HFFc6 (cell line): ENCODE measurements at regions not wholly inside any gene's neighbourhood (a gene's known extent, or its start where the extent isn't known, plus 50 kb on each side); places are given as distances from the start of the nearest gene placed in this dataset.

ENCODE experiments used
- DNase-seq: peaks from one replicate; pipeline ENCODE4 v3.0.0-alpha.2; 2018
- H3K27ac Mint-ChIP-seq: 2 replicates; pipeline ENCODE4 v1.8.0; 2020; ENCODE audit warnings: mild to moderate bottlenecking, mixed read lengths
- H3K27me3 Mint-ChIP-seq: 2 replicates; pipeline ENCODE4 v1.8.0; 2021; ENCODE audit warnings: mild to moderate bottlenecking, moderate library complexity, mixed read lengths; ENCODE audit not compliant: insufficient read depth
- H3K36me3 Mint-ChIP-seq: 2 replicates; pipeline ENCODE4 v1.8.0; 2021; ENCODE audit warnings: low read depth, mixed read lengths
- H3K4me1 Mint-ChIP-seq: 2 replicates; pipeline ENCODE4 v1.8.0; 2020; ENCODE audit warnings: low read depth, mixed read lengths
- H3K4me3 Mint-ChIP-seq: 2 replicates; pipeline ENCODE4 v1.8.0; 2020; ENCODE audit warnings: mild to moderate bottlenecking, moderate library complexity, mixed read lengths
- H3K9me3 Mint-ChIP-seq: 2 replicates; pipeline ENCODE4 v1.8.0; 2020; ENCODE audit warnings: mild to moderate bottlenecking, mixed read lengths
- TF ChIP-seq, protein P1 (sequence below): fragments of 200-600 bp; sonication (generic); IDR thresholded peaks from 2 replicates; pipeline ENCODE4 v1.5.0; 2021; ENCODE audit warnings: antibody characterized with exemption, mild to moderate bottlenecking

DNA sequence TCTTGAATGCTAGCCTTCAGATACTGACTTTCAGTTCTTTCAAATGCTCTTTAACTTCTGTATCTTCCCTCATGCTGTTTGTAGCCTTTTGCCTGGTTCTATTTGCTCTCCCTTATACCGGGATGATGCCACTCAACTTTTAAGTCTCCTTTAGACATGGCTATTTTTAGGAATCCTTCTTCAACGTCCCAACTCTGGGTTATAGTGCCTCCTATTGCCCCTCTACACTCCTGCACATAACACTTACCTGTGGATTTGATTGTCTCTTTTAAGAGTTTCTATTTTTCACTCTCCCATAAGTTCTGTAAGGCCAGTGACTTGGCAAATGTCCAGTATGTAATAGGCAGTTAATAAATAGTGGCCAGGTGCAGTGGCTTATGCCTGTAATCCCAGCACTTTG, 343.0 kb downstream of the KLF5 start:
- Mint-ChIP-seq H3K4me1 (peaks cover 30% of the 10 kb centered on the region), H3K9me3 (no peaks in the 10 kb centered on the region), H3K36me3 (no peaks in the 10 kb centered on the region), H3K27me3 (peaks cover 1% of the 10 kb centered on the region; the same call in 1 of the 2 replicates), H3K27ac (no peak overlapping the region), H3K4me3 (no peak overlapping the region)
- TF ChIP-seq, protein P1, sequence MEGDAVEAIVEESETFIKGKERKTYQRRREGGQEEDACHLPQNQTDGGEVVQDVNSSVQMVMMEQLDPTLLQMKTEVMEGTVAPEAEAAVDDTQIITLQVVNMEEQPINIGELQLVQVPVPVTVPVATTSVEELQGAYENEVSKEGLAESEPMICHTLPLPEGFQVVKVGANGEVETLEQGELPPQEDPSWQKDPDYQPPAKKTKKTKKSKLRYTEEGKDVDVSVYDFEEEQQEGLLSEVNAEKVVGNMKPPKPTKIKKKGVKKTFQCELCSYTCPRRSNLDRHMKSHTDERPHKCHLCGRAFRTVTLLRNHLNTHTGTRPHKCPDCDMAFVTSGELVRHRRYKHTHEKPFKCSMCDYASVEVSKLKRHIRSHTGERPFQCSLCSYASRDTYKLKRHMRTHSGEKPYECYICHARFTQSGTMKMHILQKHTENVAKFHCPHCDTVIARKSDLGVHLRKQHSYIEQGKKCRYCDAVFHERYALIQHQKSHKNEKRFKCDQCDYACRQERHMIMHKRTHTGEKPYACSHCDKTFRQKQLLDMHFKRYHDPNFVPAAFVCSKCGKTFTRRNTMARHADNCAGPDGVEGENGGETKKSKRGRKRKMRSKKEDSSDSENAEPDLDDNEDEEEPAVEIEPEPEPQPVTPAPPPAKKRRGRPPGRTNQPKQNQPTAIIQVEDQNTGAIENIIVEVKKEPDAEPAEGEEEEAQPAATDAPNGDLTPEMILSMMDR = no peak; the same call in 1 of the 2 replicates
- no peak for DNase-seq

DNA sequence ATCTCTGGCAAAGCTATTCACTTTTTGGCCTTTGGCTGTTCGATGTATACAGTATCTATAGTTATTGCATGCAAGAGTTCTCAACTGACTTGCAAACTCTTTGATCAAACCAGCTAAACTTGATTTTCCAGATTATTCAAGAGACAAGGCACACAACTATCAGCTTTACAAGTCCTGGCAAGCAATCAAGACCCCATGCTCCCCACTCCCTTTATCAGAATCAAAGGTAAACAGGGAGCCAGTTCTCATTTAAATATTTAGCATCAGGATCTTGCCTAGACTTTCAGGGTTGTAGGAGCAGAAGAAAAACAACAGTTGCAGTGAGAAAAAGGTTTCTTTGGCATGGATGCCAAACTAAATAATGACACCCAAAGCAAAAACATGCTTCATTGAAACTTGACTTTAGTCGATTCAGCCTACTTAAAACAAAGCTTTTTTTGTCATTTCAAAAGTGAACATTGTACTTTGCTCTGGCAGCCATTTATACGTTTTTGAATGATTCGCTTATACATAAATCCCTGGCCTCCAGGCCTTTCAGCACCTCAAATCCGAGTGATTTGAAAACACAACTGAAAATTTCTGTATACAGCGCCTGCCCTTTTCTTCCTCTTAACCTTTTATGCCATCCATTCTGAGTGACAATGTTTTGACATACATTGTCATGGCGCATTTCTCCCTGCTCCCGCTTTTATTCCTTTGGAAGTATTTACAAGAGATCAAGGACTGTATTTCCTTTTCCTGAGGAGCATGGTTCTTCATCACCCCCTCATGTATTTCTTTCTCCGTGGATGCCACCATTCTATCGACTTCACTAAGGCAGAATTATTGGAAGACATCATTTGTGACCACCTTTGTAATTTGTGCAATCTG, 340.8 kb downstream of the KLF5 start:
- no peak for DNase-seq
- Mint-ChIP-seq H3K27me3 (peaks cover 1% of the 10 kb centered on the region; the same call in 1 of the 2 replicates), H3K4me3 (no peak overlapping the region), H3K36me3 (no peaks in the 10 kb centered on the region), H3K4me1 (peaks cover 34% of the 10 kb centered on the region), H3K9me3 (no peaks in the 10 kb centered on the region), H3K27ac (no peak overlapping the region)
- TF ChIP-seq, protein P1 = no peak

DNA sequence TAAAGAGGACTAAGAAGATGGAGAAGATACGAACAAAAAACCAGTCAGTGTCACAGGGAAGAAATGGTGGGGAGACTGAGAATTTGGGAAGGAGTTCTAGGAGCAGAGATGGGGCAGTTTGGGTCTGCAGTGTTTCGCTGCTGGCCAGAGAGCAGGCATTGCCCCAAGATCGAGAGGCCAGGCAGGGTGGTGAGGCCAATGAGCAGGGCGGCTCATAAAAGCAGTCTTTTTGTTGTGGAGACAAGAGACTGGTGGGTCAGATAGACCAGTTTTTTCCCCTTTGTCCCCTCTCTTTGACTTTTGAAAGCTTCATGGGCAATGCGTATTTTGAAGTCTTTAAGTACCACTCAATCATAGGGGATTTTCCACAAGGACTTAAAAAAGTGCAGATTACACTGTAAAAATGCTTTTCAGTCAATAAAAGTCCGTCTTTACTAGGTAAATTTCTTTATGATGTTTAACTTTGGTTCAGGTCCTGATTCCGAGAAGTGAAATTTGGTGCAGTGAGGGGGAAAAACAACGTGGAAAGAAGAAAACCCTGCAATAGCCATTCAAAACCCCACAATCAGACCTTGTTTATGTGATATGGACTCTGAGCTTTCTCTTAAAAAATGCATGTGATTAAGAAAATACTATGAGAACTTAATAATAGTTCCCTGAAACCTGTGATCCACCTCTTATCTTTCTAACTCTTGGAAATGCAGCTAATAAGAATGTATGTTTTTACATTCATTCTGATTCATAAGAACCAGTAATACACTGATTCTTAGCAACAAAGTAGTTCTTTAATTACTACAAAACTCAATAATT, 338.9 kb downstream of the KLF5 start:
- no peak for DNase-seq
- H3K27me3 Mint-ChIP-seq = peaks cover 1% of the 10 kb centered on the region; the same call in 1 of the 2 replicates
- peaks cover 19% of the 10 kb centered on the region; the same call in 1 of the 2 replicates for H3K4me1 Mint-ChIP-seq
- TF ChIP-seq, protein P1 = no peak
- no peak overlapping the region for H3K4me3 Mint-ChIP-seq
- H3K36me3 Mint-ChIP-seq = no peaks in the 10 kb centered on the region
- H3K27ac Mint-ChIP-seq = no peak overlapping the region
- H3K9me3 Mint-ChIP-seq = no peaks in the 10 kb centered on the region

DNA sequence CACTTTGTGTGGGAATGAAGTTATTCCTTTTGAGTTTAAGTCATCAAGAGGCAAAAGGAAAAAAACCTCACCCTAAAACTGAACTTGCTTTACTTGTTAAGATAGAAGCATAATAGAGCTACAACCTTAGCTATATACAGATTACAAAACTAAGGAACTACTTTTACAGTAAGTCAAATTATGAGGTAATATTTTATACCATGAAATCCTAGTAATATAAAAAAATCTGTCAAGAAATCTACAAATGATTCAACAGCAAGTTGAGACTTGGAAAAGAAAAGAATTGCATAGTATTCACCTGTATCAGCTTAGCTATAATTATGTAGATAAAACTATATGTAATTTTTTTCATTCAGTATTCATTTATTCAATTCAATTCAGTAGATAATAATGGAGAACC, 335.3 kb downstream of the KLF5 start:
- Mint-ChIP-seq H3K4me3 (no peak overlapping the region), H3K4me1 (peaks cover 26% of the 10 kb centered on the region), H3K27me3 (no peaks in the 10 kb centered on the region; the same call in 1 of the 2 replicates), H3K36me3 (no peaks in the 10 kb centered on the region), H3K9me3 (no peaks in the 10 kb centered on the region; the same call in 1 of the 2 replicates), H3K27ac (no peak overlapping the region)
- no peak for DNase-seq
- TF ChIP-seq, protein P1 = no peak

DNA sequence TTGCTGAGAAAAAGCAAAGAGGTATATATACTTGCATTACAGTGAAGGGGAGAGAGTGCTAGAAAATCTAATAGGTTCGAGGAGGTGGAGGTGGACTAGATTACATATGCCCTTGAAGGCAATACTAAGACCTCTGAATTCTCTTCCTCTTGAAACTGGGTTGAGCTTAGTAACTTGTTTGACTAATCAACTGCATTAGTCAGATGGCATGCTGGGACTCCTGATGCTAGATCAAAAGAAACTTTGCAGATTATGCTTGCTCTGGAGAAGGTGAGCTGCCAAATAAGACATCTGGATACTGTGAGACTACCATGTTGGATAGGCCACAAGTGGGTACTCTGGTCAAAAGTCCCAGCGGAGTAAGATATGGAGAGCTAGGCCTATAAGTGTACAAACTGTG, 331.3 kb downstream of the KLF5 start:
- Mint-ChIP-seq H3K4me1 (peaks cover 9% of the 10 kb centered on the region), H3K9me3 (no peaks in the 10 kb centered on the region; the same call in 1 of the 2 replicates), H3K27me3 (no peaks in the 10 kb centered on the region; the same call in 1 of the 2 replicates), H3K36me3 (no peaks in the 10 kb centered on the region), H3K4me3 (no peak overlapping the region), H3K27ac (no peak overlapping the region)
- no peak for DNase-seq
- TF ChIP-seq, protein P1 = no peak
